GM12865 (cell line): ENCODE measurements at regions not wholly inside any gene's neighbourhood (a gene's known extent, or its start where the extent isn't known, plus 50 kb on each side); places are given as distances from the start of the nearest gene placed in this dataset.

Experiments
- DNase-seq: peaks from one replicate; pipeline ENCODE4 v3.0.0; 2010; ENCODE audit warnings: low read depth
- H3K4me3 ChIP-seq: 2 replicates; pipeline ENCODE4 v1.5.1; 2011; ENCODE audit warnings: mild to moderate bottlenecking, low read depth, low read length, control low read depth
- TF ChIP-seq, protein P1 (sequence below): IDR thresholded peaks from 2 replicates; pipeline ENCODE4 v1.5.1; 2011; ENCODE audit warnings: low read length, control low read depth, low read depth, inconsistent platforms; ENCODE audit not compliant: insufficient read depth; ENCODE audit errors: missing control alignments

GRCh38 chr13:105721016-105721415 is 814.4 kb downstream of the EFNB2 start:
- no peak overlapping the region for H3K4me3 ChIP-seq
- TF ChIP-seq, protein P1, sequence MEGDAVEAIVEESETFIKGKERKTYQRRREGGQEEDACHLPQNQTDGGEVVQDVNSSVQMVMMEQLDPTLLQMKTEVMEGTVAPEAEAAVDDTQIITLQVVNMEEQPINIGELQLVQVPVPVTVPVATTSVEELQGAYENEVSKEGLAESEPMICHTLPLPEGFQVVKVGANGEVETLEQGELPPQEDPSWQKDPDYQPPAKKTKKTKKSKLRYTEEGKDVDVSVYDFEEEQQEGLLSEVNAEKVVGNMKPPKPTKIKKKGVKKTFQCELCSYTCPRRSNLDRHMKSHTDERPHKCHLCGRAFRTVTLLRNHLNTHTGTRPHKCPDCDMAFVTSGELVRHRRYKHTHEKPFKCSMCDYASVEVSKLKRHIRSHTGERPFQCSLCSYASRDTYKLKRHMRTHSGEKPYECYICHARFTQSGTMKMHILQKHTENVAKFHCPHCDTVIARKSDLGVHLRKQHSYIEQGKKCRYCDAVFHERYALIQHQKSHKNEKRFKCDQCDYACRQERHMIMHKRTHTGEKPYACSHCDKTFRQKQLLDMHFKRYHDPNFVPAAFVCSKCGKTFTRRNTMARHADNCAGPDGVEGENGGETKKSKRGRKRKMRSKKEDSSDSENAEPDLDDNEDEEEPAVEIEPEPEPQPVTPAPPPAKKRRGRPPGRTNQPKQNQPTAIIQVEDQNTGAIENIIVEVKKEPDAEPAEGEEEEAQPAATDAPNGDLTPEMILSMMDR = no peak

DNA sequence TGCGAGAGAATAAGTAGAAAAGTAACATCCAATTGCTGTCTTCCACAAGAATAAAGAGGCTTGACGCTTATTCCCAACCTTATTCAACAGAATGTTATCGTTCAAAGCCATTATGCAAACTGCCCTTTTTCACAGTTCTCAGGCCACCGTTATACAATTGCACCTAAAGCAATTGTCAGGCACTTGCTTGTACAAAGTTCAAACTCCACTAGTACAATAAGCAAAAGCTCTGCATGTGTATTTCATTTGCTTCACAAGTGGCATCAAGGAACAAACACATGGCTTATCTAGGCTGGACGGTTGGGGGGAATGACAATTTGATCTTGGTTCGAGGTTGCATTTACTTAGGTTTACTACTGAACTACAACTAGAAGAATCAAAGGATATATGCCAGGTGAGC is 815.6 kb downstream of the EFNB2 start:
- DNase-seq = no peak
- TF ChIP-seq, protein P1 = no peak
- no peak overlapping the region for H3K4me3 ChIP-seq

More at GRCh38 chr13:105721016-105721415, 814.4 kb downstream of the EFNB2 start:
- no peak for DNase-seq

DNA sequence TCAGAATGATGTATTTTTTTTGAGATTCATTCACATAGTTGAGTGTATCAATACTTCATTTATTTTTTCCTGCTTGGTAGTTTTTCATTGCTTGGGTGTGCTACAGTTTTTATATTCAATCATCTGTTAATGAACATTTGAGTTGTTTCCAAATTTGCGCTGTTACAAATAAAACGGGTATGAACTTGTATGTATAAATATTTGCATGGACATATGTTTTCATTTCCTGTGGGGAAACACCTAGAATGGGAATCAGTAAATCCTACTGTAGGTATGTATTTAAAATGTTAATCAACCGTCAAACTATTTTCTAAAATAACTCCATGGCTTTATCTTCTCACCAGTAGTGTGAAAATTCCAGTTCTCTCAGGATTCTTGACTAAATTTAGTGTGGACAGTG is 826.3 kb downstream of the EFNB2 start:
- TF ChIP-seq, protein P1 = no peak
- DNase-seq = no peak
- no peak overlapping the region for H3K4me3 ChIP-seq

- DNase-seq = no peak
- TF ChIP-seq, protein P1 = no peak
- no peak overlapping the region for H3K4me3 ChIP-seq
Observed at GRCh38 chr13:105703843-105704242, 831.6 kb downstream of the EFNB2 start.

GRCh38 chr13:105702441-105702840 is 833.0 kb downstream of the EFNB2 start:
- no peak overlapping the region for H3K4me3 ChIP-seq
- TF ChIP-seq, protein P1 = no peak
- DNase-seq = no peak

GRCh38 chr13:105692769-105693168 is 842.7 kb downstream of the EFNB2 start:
- no peak overlapping the region for H3K4me3 ChIP-seq
- TF ChIP-seq, protein P1 = no peak
- DNase-seq = no peak

- no peak for DNase-seq
- TF ChIP-seq, protein P1 = no peak
- no peak overlapping the region for H3K4me3 ChIP-seq
Observed at GRCh38 chr13:105684216-105684615, 851.2 kb downstream of the EFNB2 start.
